ENCODE measurements at regions not wholly inside any gene's neighbourhood (a gene's known extent, or its start where the extent isn't known, plus 50 kb on each side); places are given as distances from the start of the nearest gene placed in this dataset.

GRCh38 chr5:35303152-35303551 lies 72.9 kb upstream of the PRLR start:
- peak overlapping the region; percentile 63 for H2AFZ ChIP-seq (ENCODE audit: low read length)
- H3K4me1 ChIP-seq (ENCODE audit: insufficient read depth, low read length) = peaks cover 11% of the 10 kb centered on the region
- POLR2A ChIA-PET = no interaction called here
- no peaks in the 10 kb centered on the region for H3K79me2 ChIP-seq (ENCODE audit: insufficient read depth, low read length)
- H4K20me1 ChIP-seq (ENCODE audit: insufficient read depth, low read length) = no peaks in the 10 kb centered on the region
- no peak overlapping the region for H3K4me3 ChIP-seq (replicated peaks in 1 of 3; ENCODE audit: insufficient read depth in 1 of 3, low read depth in 2 of 3, low read length in 3 of 3)
- CTCF ChIA-PET (ENCODE audit: low intra/inter-chr PET ratio, low total read pairs) = no interaction called here
- ATAC-seq = peak; percentile 74
- no TSS peak for BruUV-seq (replicated peaks)
- WGBS (ENCODE audit: low lambda C conversion rate) = 1% methylated on average over 2 of the region's 2 CpGs
- no peaks in the 10 kb centered on the region for H3K9me3 ChIP-seq (ENCODE audit: low read length)
- H3K9ac ChIP-seq (ENCODE audit: insufficient read depth, low read depth, low read length) = no peak overlapping the region
- DNase-seq (ENCODE audit: low spot score) = no peak
- no peaks in the 10 kb centered on the region for H3K36me3 ChIP-seq (replicated peaks in 1 of 2; ENCODE audit: control insufficient read depth in 1 of 2, insufficient read depth in 2 of 2, low read length in 2 of 2)
- intact Hi-C loops (cut with micrococcal nuclease; ENCODE audit: unreplicated experiment) = no loop called here
- H3K27me3 ChIP-seq (ENCODE audit: control insufficient read depth in 1 of 2, insufficient read depth in 2 of 2, low read length in 2 of 2) = no peaks in the 10 kb centered on the region
- no peak for FAIRE-seq
- H3K4me2 ChIP-seq (ENCODE audit: low read depth, low read length) = peak overlapping the region; percentile 24; the same call in 1 of the 2 replicates
- no peak overlapping the region for H3K27ac ChIP-seq (ENCODE audit: extremely low read length, insufficient read depth, low read length)
- in situ Hi-C loops (cut with HindIII; ENCODE audit: extremely low pct_ligation_motif_present, low pct_unique_long_range_greater_than_20kb) = no loop called here
- TF ChIP-seq UBTF (CRISPR knock-in tag; IDR thresholded peaks at IDR 0.05) (no peak), ZNF207 (IDR thresholded peaks at IDR 0.05; ENCODE audit: borderline replicate concordance) (no peak), IRF2 (CRISPR knock-in tag; IDR thresholded peaks at IDR 0.05) (no peak), ZNF652 (CRISPR knock-in tag; IDR thresholded peaks at IDR 0.05; ENCODE audit: borderline replicate concordance, low read depth) (no peak), TBL1XR1 (IDR thresholded peaks at IDR 0.05; ENCODE audit: borderline replicate concordance, low read length, partially characterized antibody) (no peak), ZNF558 (CRISPR knock-in tag; IDR thresholded peaks at IDR 0.05; ENCODE audit: borderline replicate concordance) (no peak), HMGXB4 (CRISPR knock-in tag; IDR thresholded peaks at IDR 0.05; ENCODE audit: borderline replicate concordance in 1 of 2, low read depth in 1 of 2) (no peak), ZNF792 (CRISPR knock-in tag; IDR thresholded peaks at IDR 0.05) (no peak), NKX3-1 (CRISPR knock-in tag; IDR thresholded peaks at IDR 0.05) (no peak), NONO (IDR thresholded peaks at IDR 0.05) (no peak), NONO (CRISPR knock-in tag; conservative IDR thresholded peaks at IDR 0.05) (no peak), ZBTB10 (CRISPR knock-in tag; IDR thresholded peaks at IDR 0.05; ENCODE audit: borderline replicate concordance) (no peak)

Data from HepG2 (cell line).